GM19324 (cell line): ENCODE measurements at regions not wholly inside any gene's neighbourhood (a gene's known extent, or its start where the extent isn't known, plus 50 kb on each side); places are given as distances from the start of the nearest gene placed in this dataset.

Experiments
- ATAC-seq: cut with Tn5 transposase; IDR thresholded peaks from one replicate; pipeline ENCODE4 v1.9.1; 2021; ENCODE audit warnings: mild to moderate bottlenecking, moderate library complexity; ENCODE audit not compliant: unreplicated experiment, low FRiP score

DNA sequence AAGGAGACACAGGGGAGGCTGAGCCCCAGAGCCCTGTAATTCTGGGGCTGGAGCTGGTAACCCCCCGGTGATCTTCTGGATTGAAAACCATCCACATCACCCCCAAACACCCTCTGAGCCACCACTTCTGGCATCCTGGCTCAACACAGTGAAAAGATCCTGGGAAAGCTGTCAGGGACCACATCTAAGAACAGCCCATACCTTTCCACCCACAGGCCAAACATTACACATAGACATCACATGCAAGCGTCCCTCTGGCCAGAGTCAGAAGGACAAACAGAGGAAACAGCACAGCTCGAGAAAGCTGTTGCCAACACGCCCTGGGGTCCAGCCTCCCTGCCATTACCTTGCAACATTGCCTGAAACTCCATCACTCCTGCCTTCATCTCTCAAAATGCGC is 469.5 kb downstream of the SOX6 start:
- no peak for ATAC-seq

- ATAC-seq, result no peak
Measured at GRCh38 chr11:15888556-15889345, 467.6 kb downstream of the SOX6 start.

DNA sequence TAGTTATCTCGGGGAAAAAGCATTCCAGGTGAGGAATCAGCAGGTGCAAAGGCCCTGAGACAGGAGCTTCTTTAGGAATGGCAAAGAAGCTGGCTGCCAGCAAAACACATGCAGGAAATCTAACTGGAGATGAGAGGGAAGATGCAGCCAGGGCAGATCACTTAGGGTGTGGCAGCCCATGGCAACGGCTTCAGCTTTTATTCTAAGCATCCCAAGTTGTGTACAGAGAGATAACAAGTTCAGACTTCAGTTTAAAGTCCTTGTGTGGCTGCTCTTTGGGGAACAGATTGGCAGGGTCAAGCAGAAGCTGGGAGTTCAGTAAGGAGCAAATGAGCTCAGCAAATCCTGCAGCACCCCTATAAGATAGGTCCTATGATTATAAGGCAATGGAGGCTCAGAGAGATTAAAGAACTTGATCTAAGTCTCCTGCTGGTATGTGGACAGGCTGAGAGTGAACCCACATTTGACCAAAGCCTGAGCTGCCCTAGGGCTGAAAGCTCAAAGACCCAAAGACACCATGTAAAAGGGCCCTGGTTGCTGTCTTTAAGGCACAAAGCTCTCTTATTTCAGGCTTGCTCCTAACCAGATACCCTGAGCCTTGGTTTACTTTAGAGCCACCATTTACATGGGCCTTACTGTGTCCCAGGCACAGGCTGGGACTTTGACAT is 466.8 kb downstream of the SOX6 start:
- ATAC-seq, result no peak

GRCh38 chr11:15890031-15890713 is 466.2 kb downstream of the SOX6 start:
- ATAC-seq, result no peak

DNA sequence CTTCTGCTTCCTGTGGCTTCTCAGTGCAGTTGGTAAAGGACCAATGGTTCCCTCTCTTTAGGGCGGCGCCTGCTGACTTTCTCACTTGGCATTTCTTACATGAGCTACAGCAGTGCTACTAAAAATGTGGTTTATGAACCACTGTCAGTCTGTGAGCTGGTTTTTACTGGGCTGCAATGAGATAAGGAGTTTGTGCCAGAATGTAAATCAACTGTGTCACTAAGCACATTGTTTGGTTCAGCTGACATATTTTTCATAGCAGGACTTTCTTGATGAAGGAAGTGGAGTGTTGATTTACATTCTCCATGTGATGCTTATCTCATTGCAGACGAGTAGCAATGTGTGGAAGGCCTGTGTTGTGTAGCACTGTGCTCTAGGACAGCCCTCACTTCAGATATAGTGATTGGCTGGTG is 463.3 kb downstream of the SOX6 start:
- ATAC-seq, result no peak

DNA sequence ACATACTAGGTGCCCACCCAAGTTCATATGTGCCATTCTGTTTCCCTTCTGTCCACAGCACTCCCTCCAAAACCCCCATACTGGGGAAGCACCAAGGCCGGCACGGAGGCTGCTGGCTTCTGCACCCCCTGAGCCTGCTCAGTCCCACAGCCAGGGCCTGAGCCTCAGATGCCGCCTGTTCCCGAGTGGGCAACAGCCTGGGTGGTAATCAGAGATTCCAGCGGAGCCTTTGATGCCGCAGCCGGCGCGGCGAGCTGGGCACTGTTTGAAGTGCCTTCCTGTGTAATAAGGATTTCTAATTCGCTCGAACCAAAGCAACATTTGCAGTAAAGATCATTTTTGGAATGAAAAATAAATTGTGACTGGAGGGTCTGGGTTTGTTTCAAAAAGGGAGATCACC is 460.3 kb downstream of the SOX6 start:
- no peak for ATAC-seq

- no peak for ATAC-seq
Measured at GRCh38 chr11:15896530-15896929, 459.8 kb downstream of the SOX6 start.

DNA sequence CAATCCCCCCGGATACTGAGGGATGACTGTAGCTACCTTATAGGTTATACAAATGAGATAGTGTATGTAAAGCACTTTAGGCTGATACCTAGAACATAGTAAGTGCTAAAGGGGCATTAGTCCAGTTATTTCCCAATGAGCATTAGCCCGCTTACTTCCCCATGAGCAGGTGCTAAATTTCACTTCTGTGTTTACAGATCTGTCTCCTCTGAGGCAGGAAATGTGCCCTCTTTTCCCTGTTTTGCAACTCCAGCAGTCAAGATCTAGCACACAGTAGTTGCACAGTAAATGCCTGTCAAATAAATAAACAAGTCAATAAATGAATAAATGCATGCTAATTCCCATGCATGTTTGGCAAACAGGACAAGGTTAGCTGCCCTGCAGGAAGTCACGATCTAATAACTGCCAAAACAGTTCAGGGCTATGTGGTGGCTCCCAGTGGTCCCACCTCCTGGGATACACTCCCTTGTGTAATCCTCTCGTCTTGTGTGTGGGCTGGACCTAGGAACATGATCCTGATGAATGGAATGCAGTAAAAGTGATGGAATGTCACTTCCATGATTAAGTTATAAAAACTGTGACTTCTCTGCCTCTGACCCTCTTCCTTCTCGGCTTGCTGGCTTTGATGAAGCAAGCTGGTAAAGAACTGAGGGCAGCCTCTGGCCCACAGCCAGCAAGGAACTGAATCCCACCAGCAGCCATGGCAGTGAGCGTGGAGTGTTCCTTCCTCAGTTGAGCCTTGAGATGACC is 459.0 kb downstream of the SOX6 start:
- ATAC-seq, result no peak

- no peak for ATAC-seq
Measured at GRCh38 chr11:15901054-15901453, 455.3 kb downstream of the SOX6 start.

DNA sequence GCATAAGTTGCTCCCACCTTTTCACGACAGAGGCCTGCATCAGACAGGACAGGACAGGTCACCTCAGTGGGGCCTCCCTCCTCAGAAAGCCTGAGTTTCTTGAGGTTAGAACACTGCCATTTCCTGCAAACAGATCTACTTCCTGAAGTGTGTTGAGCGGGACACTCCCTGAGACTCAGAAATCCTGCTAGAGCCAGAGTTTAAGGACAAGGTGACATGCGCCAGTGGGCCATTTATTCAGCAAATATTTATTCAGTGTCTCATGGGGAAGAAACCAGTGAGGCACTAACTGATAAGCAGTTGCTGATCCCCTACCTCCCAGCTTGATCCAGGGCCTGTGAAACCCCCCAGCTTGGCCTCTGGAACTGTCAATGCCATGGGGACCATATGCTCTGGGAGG is 454.6 kb downstream of the SOX6 start:
- no peak for ATAC-seq

DNA sequence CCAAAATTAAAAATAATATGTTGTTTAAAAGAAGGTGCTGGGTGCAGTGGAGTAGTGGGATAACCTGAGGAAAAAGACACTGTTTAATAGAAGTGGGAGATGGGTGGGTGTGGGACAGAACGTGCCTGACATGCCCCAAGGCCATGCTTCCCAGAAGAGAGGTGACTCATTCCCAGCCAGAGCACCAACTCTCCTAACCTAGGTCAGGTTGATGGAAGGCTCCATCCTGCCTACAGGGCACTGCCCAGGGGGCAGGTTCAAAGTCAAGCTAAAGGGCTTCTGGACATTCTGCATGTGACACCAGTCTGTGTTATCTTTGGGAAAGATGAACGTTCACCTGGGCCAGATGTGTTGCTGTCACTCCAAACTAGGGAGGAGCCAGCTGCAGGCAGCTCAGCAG is 453.1 kb downstream of the SOX6 start:
- ATAC-seq, result no peak

DNA sequence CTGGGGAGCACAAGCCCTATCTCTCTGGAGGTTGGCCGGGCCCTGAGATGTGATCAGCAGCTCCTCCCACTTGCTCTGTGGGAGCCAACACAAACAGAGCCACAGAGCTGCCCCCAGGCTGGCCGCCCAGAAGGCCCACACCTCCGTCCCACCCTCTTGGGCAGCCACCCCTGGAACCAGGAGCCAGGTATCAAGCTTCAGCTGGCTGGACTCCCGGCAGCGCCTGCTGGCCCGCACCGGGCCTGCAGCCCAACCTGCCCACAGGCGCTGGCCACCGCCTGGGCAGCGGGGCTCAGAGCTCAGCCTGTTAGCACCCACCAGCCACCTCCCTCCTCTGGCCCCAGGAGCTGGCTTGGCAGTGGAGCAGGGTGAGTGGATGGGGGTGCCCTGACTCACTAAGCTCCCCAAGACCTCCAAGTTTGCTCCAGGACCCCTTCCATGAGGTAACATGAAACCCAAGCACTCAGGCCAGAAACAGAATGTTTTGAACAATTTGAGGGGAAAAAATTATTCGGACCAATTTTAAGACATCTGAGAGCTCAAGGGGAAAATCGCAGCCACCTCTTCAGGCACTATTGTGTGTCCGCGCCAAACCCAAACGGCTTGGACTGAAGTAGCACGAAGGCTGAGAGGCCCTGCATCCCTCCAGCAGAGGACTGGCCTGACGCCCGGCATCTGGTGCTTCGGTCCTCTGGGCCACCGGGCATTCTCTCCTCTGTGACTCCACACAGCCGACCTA is 450.8 kb downstream of the SOX6 start:
- ATAC-seq, result no peak

DNA sequence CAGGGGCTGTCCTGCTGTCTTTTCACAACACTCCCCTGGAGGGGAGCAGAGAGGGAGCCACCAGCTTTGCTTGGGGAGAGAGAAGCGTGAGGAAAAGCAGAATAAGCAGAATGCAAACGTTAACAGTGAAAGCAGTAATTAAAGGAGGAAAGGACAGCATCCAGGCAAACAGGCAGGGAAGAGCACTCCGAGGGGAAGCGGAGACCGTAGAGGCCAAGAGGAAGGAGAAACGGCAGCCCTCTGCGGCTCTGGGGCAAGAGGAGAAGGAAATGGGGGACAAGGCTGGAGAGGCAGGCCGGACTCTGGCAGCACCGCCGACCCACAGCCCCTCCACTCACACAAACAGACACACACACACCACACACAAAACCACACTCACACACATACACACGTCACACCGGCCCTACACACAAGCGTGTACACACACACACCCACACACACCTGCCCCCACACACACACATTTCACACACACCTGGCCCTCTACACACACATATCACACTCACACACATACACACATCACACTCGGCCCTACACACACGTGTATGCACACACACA is 449.8 kb downstream of the SOX6 start:
- ATAC-seq, result no peak

DNA sequence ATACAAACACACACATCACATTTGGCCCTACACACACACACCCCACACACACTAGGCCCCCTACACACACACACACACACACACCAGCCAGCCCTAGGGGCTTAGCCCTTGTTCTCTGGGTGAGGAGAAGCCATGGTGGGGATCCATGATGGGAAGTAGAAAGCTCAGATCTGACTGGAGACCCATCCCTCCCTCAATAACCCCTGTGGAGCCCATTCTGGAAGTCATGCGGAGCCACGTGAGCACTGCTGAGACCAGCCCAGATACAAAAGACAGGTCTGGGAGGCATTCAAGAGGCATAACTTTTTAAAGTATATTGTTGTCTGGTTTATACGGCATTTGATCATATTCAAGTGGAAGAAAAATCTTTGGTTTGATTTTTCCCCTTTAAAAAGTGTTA is 448.5 kb downstream of the SOX6 start:
- ATAC-seq, result no peak

DNA sequence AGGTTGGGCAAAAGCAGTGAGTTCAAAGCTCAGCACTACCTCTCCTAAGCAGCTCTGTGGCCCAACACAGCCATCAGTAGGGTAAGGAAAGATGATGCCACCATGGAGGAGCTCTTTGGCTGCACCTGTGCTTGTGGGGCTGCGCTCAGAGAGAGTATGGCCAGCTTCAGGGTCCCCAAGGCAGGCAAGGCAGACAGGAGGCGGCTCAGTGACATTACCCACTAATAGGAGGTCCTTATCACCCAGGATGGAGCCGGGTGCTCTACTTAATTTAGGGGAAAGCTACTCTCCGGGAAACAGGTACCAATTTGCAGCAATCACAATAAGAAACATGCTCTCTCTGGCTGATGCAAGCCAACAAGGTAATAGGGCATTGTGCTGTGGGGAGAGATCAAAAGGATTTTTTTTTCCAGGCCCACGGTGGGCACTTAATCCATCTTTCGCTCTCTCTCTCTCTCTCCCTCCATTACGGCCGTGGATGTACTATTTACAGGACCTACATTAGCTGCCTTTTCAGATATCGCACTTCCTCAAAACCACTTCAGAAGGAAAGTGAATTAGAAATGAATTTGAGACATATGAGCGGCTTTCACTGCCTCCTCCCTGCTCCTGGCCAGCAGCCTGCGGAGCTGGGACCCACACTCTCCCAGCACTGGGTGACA is 446.3 kb downstream of the SOX6 start:
- ATAC-seq, result no peak

DNA sequence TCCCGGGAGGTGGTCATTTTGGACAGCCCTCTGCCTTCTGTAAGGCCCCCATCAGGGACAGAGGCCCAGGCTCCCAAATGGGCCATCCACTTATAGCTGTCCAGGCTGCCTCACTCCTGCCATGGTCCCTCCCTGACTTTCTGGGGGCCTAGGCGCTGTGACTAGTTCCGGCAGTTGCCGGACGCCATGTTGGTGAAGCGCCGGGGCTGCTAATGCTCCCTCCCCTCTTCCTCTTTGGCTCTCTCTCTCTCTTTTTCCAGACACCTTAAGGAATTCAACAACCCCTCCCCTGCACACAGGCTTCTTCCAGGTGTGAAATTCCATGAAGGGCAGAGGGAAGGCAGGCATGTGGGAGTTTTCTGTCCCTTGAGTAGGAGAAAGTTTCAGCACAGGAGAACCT is 445.6 kb downstream of the SOX6 start:
- no peak for ATAC-seq

- no peak for ATAC-seq
Measured at GRCh38 chr11:15911377-15912044, 444.8 kb downstream of the SOX6 start.

GRCh38 chr11:15912291-15912690 is 444.1 kb downstream of the SOX6 start:
- ATAC-seq, result no peak

DNA sequence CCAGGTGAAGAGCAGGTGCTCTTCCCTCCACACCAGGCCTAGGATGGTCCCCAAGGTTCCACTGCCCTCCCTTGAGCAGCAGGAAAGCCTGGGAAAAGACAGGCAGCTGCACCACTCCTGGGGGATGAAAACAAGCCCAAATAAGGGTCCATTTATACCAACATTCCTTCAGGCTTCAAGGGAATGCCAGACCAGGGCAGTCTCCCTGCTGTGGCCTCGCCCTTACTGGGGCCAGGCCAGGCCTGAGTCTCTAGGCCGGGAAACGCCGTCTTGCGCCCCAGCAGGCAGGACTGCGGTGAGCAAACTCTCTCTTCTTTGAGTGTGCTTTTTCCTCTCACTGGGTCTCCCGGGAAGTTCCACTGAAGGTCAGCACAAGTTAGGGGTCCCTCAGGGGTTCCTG is 443.5 kb downstream of the SOX6 start:
- ATAC-seq, result no peak
